ENCODE measurements at regions not wholly inside any gene's neighbourhood (a gene's known extent, or its start where the extent isn't known, plus 50 kb on each side); places are given as distances from the start of the nearest gene placed in this dataset.

DNA sequence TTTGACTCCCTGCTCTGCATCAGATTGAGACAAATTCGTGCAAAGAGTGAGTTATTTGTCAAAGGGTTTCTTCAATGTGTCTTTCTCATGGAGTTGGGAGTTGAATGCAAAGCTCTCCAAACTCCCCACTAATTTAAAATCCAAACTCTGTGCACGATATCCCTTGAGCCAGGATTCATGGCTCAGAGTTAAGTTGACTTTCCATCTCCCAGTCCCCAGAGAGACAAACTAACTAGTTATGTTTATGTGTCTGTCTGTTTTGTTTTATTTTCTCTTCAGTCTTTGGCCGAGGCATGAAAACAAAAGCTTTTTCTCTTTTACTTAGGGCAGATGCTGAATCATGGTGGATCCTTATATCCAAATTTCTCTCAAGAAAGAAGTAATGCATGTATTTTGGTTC is 570.0 kb upstream of the CDH5 start:
- TF ChIP-seq, protein P1, sequence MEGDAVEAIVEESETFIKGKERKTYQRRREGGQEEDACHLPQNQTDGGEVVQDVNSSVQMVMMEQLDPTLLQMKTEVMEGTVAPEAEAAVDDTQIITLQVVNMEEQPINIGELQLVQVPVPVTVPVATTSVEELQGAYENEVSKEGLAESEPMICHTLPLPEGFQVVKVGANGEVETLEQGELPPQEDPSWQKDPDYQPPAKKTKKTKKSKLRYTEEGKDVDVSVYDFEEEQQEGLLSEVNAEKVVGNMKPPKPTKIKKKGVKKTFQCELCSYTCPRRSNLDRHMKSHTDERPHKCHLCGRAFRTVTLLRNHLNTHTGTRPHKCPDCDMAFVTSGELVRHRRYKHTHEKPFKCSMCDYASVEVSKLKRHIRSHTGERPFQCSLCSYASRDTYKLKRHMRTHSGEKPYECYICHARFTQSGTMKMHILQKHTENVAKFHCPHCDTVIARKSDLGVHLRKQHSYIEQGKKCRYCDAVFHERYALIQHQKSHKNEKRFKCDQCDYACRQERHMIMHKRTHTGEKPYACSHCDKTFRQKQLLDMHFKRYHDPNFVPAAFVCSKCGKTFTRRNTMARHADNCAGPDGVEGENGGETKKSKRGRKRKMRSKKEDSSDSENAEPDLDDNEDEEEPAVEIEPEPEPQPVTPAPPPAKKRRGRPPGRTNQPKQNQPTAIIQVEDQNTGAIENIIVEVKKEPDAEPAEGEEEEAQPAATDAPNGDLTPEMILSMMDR (IDR thresholded peaks at IDR 0.05; ENCODE audit: insufficient read depth, low read depth, low read length), result no peak
- no peak for TF ChIP-seq EZH2 (IDR thresholded peaks at IDR 0.05; ENCODE audit: insufficient read depth, low read length)

DNA sequence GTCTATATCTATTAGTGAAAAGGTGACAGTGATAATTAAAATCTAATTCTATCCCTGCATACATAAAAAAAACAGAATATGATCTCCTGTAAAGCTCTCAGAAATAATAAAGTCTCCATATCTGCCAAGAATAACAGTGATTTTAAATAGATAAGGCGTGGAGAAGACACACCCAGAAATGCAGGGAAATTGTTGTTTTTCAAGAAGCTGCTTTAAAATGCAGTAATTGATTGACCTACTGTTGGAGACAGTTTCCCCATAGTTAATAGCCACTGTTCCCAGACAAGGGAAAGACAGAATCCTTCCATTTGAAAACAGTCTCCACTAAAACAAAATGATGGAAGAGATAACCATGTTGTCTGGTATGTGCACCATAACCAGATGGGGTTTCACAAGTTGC is 571.5 kb upstream of the CDH5 start:
- Histone ChIP-seq H3K79me2 (ENCODE audit: insufficient read depth, low read length) (no peaks in the 10 kb centered on the region), H3K36me3 (ENCODE audit: insufficient read depth, low read length) (no peaks in the 10 kb centered on the region), H2AFZ (ENCODE audit: low read depth, low read length) (no peak overlapping the region), H3K4me2 (ENCODE audit: low read length) (no peak overlapping the region), H3K4me3 (ENCODE audit: insufficient read depth, low read depth, low read length) (no peak overlapping the region), H3K4me1 (ENCODE audit: insufficient read depth, low read length) (no peaks in the 10 kb centered on the region), H3K27ac (ENCODE audit: low read depth, low read length) (no peak overlapping the region), H3K27me3 (ENCODE audit: insufficient read depth, low read length) (peaks cover 13% of the 10 kb centered on the region), H3K9ac (ENCODE audit: low read length) (no peak overlapping the region), H4K20me1 (ENCODE audit: insufficient read depth, low read length) (no peaks in the 10 kb centered on the region), H3K9me3 (ENCODE audit: insufficient read depth, low read depth, low read length) (no peaks in the 10 kb centered on the region)
- Mint-ChIP-seq H3K4me3 (ENCODE audit: unreplicated experiment) (no peak overlapping the region), H3K27ac (ENCODE audit: unreplicated experiment) (no peak overlapping the region), H3K9me3 (ENCODE audit: unreplicated experiment) (no peaks in the 10 kb centered on the region), H3K4me1 (ENCODE audit: low read depth, unreplicated experiment) (no peaks in the 10 kb centered on the region), H3K36me3 (ENCODE audit: low read depth, unreplicated experiment) (no peaks in the 10 kb centered on the region), H3K27me3 (ENCODE audit: low read depth, unreplicated experiment) (peaks cover 22% of the 10 kb centered on the region)
- no peak for TF ChIP-seq EZH2 (IDR thresholded peaks at IDR 0.05; ENCODE audit: insufficient read depth, low read length)
- TF ChIP-seq, protein P1 (IDR thresholded peaks at IDR 0.05; ENCODE audit: insufficient read depth, low read depth, low read length), result no peak
- DNase-seq (ENCODE audit: low read depth), result no peak
- FAIRE-seq, result no peak

More for the DNA sequence above, 570.0 kb upstream of the CDH5 start:
- no peak overlapping the region for H3K27ac ChIP-seq (ENCODE audit: low read depth, low read length)
- H3K36me3 Mint-ChIP-seq (ENCODE audit: low read depth, unreplicated experiment), result no peaks in the 10 kb centered on the region
- DNase-seq (ENCODE audit: low read depth) (no peak), FAIRE-seq (no peak)
- H3K4me3 Mint-ChIP-seq (ENCODE audit: unreplicated experiment), result no peak overlapping the region
- H3K9me3 ChIP-seq (ENCODE audit: insufficient read depth, low read depth, low read length), result no peaks in the 10 kb centered on the region
- H3K9me3 Mint-ChIP-seq (ENCODE audit: unreplicated experiment), result no peaks in the 10 kb centered on the region
- H3K9ac ChIP-seq (ENCODE audit: low read length), result no peak overlapping the region
- peaks cover 13% of the 10 kb centered on the region for H3K27me3 ChIP-seq (ENCODE audit: insufficient read depth, low read length)
- H3K4me2 ChIP-seq (ENCODE audit: low read length), result no peak overlapping the region
- H3K79me2 ChIP-seq (ENCODE audit: insufficient read depth, low read length), result no peaks in the 10 kb centered on the region
- H3K27me3 Mint-ChIP-seq (ENCODE audit: low read depth, unreplicated experiment), result peaks cover 19% of the 10 kb centered on the region
- no peak overlapping the region for H3K27ac Mint-ChIP-seq (ENCODE audit: unreplicated experiment)
- H2AFZ ChIP-seq (ENCODE audit: low read depth, low read length), result no peak overlapping the region
- H4K20me1 ChIP-seq (ENCODE audit: insufficient read depth, low read length), result no peaks in the 10 kb centered on the region
- no peaks in the 10 kb centered on the region for H3K4me1 Mint-ChIP-seq (ENCODE audit: low read depth, unreplicated experiment)
- H3K4me3 ChIP-seq (ENCODE audit: insufficient read depth, low read depth, low read length), result no peak overlapping the region
- no peaks in the 10 kb centered on the region for H3K4me1 ChIP-seq (ENCODE audit: insufficient read depth, low read length)
- H3K36me3 ChIP-seq (ENCODE audit: insufficient read depth, low read length), result no peaks in the 10 kb centered on the region

DNA sequence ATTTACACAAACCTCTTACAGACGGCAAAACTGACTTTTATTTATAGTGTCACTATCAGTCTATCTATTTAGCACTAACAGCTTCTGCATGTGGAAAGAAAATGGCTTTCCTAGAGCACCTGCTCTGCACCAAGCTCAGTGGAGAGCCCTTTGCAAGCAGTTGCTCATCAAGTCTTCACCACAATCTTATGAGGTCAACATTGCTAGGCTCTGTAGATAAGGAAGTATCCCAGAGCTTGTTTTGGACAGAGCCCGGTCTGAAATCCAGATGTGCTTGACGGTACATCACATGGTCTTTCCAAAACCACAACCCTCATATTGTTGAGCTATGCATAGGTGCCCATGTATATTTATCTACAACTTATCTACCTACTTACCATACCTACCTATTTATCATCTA is 572.7 kb upstream of the CDH5 start:
- H3K9ac ChIP-seq (ENCODE audit: low read length), result no peak overlapping the region
- FAIRE-seq, result no peak
- H4K20me1 ChIP-seq (ENCODE audit: insufficient read depth, low read length), result no peaks in the 10 kb centered on the region
- Mint-ChIP-seq H3K27me3 (ENCODE audit: low read depth, unreplicated experiment) (peaks cover 22% of the 10 kb centered on the region), H3K36me3 (ENCODE audit: low read depth, unreplicated experiment) (no peaks in the 10 kb centered on the region), H3K4me3 (ENCODE audit: unreplicated experiment) (no peak overlapping the region), H3K27ac (ENCODE audit: unreplicated experiment) (no peak overlapping the region), H3K9me3 (ENCODE audit: unreplicated experiment) (no peaks in the 10 kb centered on the region), H3K4me1 (ENCODE audit: low read depth, unreplicated experiment) (no peaks in the 10 kb centered on the region)
- no peak overlapping the region for H2AFZ ChIP-seq (ENCODE audit: low read depth, low read length)
- no peaks in the 10 kb centered on the region for H3K4me1 ChIP-seq (ENCODE audit: insufficient read depth, low read length)
- no peak overlapping the region for H3K4me2 ChIP-seq (ENCODE audit: low read length)
- no peaks in the 10 kb centered on the region for H3K79me2 ChIP-seq (ENCODE audit: insufficient read depth, low read length)
- H3K27ac ChIP-seq (ENCODE audit: low read depth, low read length), result no peak overlapping the region
- peaks cover 13% of the 10 kb centered on the region for H3K27me3 ChIP-seq (ENCODE audit: insufficient read depth, low read length)
- H3K4me3 ChIP-seq (ENCODE audit: insufficient read depth, low read depth, low read length), result no peak overlapping the region
- H3K9me3 ChIP-seq (ENCODE audit: insufficient read depth, low read depth, low read length), result no peaks in the 10 kb centered on the region
- H3K36me3 ChIP-seq (ENCODE audit: insufficient read depth, low read length), result no peaks in the 10 kb centered on the region
- TF ChIP-seq, protein P1 (IDR thresholded peaks at IDR 0.05; ENCODE audit: insufficient read depth, low read depth, low read length), result no peak
- no peak for TF ChIP-seq EZH2 (IDR thresholded peaks at IDR 0.05; ENCODE audit: insufficient read depth, low read length)
- no peak for DNase-seq (ENCODE audit: low read depth)
